H1 (cell line): ENCODE measurements at regions not wholly inside any gene's neighbourhood (a gene's known extent, or its start where the extent isn't known, plus 50 kb on each side); places are given as distances from the start of the nearest gene placed in this dataset.

ENCODE experiments used
- CTCF ChIA-PET: fragments of 300-600 bp; sonication (Branson Sonifier 250); formaldehyde crosslinking; loops from one replicate; lab custom pipeline; 2021; ENCODE audit not compliant: partially characterized antibody; lab: Charles Lee
- POLR2A ChIA-PET: fragments of 300-600 bp; sonication (Branson Sonifier 250); formaldehyde crosslinking; loops from one replicate; lab custom pipeline; 2021; ENCODE audit warnings: inconsistent platforms; ENCODE audit not compliant: partially characterized antibody; lab: Charles Lee
- DNase-seq, 2 experiments: peaks; one replicate each; pipeline versions ENCODE4 v3.0.0 to v3.0.0-alpha.2; 2010 to 2022; ENCODE audit warnings: low spot score in 2 of 2, low read depth in 1 of 2, mixed read lengths in 1 of 2
- FAIRE-seq: peaks from 2 replicates; lab custom pipeline; 2011; peaks lifted over from hg19 to GRCh38; lab: Jason Lieb, UNC
- H2AFZ ChIP-seq: 2 replicates; pipeline ENCODE4 v1.8.1; 2012; ENCODE audit warnings: low read length, inconsistent platforms
- H2AK5ac ChIP-seq: 2 replicates; pipeline ENCODE4 v1.6.1; 2013; ENCODE audit warnings: low read depth, low read length
- H2BK120ac ChIP-seq: replicated peaks from 2 replicates; pipeline ENCODE3; 2013; ENCODE audit warnings: low read depth, low read length, inconsistent platforms
- H2BK12ac ChIP-seq: 2 replicates; pipeline ENCODE4 v1.6.1; 2013; ENCODE audit warnings: low read depth, low read length
- H2BK15ac ChIP-seq: 2 replicates; pipeline ENCODE4 v1.6.1; 2013; ENCODE audit warnings: low read length
- H2BK20ac ChIP-seq: 2 replicates; pipeline ENCODE4 v1.6.1; 2013; ENCODE audit warnings: low read length
- H2BK5ac ChIP-seq: 2 replicates; pipeline ENCODE4 v1.6.1; 2013; ENCODE audit warnings: low read depth, low read length
- H3K14ac ChIP-seq: 2 replicates; pipeline ENCODE4 v1.6.1; 2013; ENCODE audit warnings: inconsistent platforms; ENCODE audit not compliant: insufficient read length
- H3K18ac ChIP-seq: 2 replicates; pipeline ENCODE4 v1.6.1; 2013; ENCODE audit warnings: low read length; ENCODE audit errors: extremely low read depth
- H3K23ac ChIP-seq: 2 replicates; pipeline ENCODE4 v1.6.1; 2013; ENCODE audit warnings: inconsistent platforms; ENCODE audit not compliant: insufficient read length
- H3K23me2 ChIP-seq: 2 replicates; pipeline ENCODE4 v1.6.1; 2013; ENCODE audit warnings: low read depth, low read length
- H3K27ac ChIP-seq: 2 replicates; pipeline ENCODE4 v1.6.1; 2011; ENCODE audit warnings: low read depth, low read length, inconsistent platforms
- H3K27me3 ChIP-seq, 4 experiments: replicated peaks in 1 of 4; 1 replicate in 1 of 4; 2 replicates in 3 of 4; pipeline versions ENCODE4 v1.6.1 to v1.8.1; 2011 to 2013; ENCODE audit warnings: low read length in 3 of 4, mild to moderate bottlenecking in 3 of 4, inconsistent platforms in 2 of 4, mixed read lengths in 2 of 4, moderate library complexity in 1 of 4; ENCODE audit not compliant: control insufficient read depth in 3 of 4, insufficient read depth in 3 of 4; ENCODE audit errors: extremely low read depth in 1 of 4
- H3K36me3 ChIP-seq, 4 experiments: 2 replicates each; pipeline versions ENCODE4 v1.6.1 to v1.8.1; 2011 to 2013; ENCODE audit warnings: mild to moderate bottlenecking in 4 of 4, low read length in 3 of 4, moderate library complexity in 2 of 4, control low read depth in 1 of 4, inconsistent platforms in 1 of 4; ENCODE audit not compliant: insufficient read depth in 4 of 4, control insufficient read depth in 2 of 4
- H3K4ac ChIP-seq: replicated peaks from 2 replicates; pipeline ENCODE3; 2013; ENCODE audit warnings: low read length, low read depth, mixed read lengths, inconsistent platforms; ENCODE audit not compliant: insufficient read length
- H3K4me1 ChIP-seq, 4 experiments: replicated peaks in 1 of 4; 1 replicate in 1 of 4; 2 replicates in 3 of 4; pipeline versions ENCODE4 v1.6.1 to v1.8.1; 2011 to 2013; ENCODE audit warnings: low read length in 3 of 4, inconsistent platforms in 2 of 4, mixed read lengths in 1 of 4; ENCODE audit not compliant: insufficient read depth in 4 of 4, control insufficient read depth in 3 of 4
- H3K4me2 ChIP-seq, 2 experiments: 2 replicates each; pipeline versions ENCODE4 v1.6.1 to v1.8.1; 2011 to 2013; ENCODE audit warnings: low read depth in 2 of 2, low read length in 2 of 2, control low read depth in 1 of 2, inconsistent platforms in 1 of 2, mild to moderate bottlenecking in 1 of 2; ENCODE audit not compliant: insufficient read depth in 1 of 2
- H3K4me3 ChIP-seq, 4 experiments: fragments of 200-600, 300-600 bp in 1 of 4; sonication (generic), shearing (Covaris generic), sonication (Bioruptor Twin) in 1 of 4; 2 replicates each; pipeline versions ENCODE4 v1.5.1 to v1.8.1; 2011 to 2016; ENCODE audit warnings: low read length in 4 of 4, low read depth in 3 of 4, control low read depth in 2 of 4, inconsistent platforms in 2 of 4, mild to moderate bottlenecking in 2 of 4, mixed read lengths in 1 of 4, moderate library complexity in 1 of 4; ENCODE audit not compliant: insufficient read depth in 2 of 4; ENCODE audit errors: extremely low read depth in 1 of 4
- H3K56ac ChIP-seq: replicated peaks from 2 replicates; pipeline ENCODE3; 2013; ENCODE audit warnings: low read depth, mild to moderate bottlenecking, mixed read lengths, low read length, inconsistent platforms; ENCODE audit not compliant: insufficient read length
- H3K79me1 ChIP-seq: 2 replicates; pipeline ENCODE4 v1.6.1; 2013; ENCODE audit warnings: low read depth, low read length, control low read depth
- H3K79me2 ChIP-seq, 2 experiments: 2 replicates each; pipeline versions ENCODE4 v1.6.1 to v1.8.1; 2012 to 2013; ENCODE audit warnings: low read length in 2 of 2, mild to moderate bottlenecking in 2 of 2, inconsistent platforms in 1 of 2; ENCODE audit not compliant: insufficient read depth in 2 of 2, control insufficient read depth in 1 of 2
- H3K9ac ChIP-seq, 4 experiments: replicated peaks in 1 of 4; 1 replicate in 1 of 4; 2 replicates in 3 of 4; pipeline versions ENCODE4 v1.6.1 to v1.8.1; 2011 to 2013; ENCODE audit warnings: low read depth in 3 of 4, low read length in 3 of 4, control low read depth in 2 of 4, mild to moderate bottlenecking in 2 of 4, moderate library complexity in 2 of 4, inconsistent platforms in 1 of 4; ENCODE audit errors: extremely low read depth in 1 of 4
- H3K9me3 ChIP-seq, 2 experiments: 2 replicates each; pipeline versions ENCODE4 v1.6.1 to v1.8.1; 2012 to 2013; ENCODE audit warnings: mild to moderate bottlenecking in 2 of 2, moderate library complexity in 2 of 2, control low read depth in 1 of 2, inconsistent platforms in 1 of 2, low read depth in 1 of 2, low read length in 1 of 2, mixed read lengths in 1 of 2; ENCODE audit not compliant: insufficient read depth in 2 of 2
- H4K20me1 ChIP-seq, 2 experiments: replicated peaks in 1 of 2; 2 replicates each; pipeline versions ENCODE3 to v1.8.1; 2011 to 2013; ENCODE audit warnings: inconsistent platforms in 2 of 2, low read length in 2 of 2, mild to moderate bottlenecking in 1 of 2; ENCODE audit not compliant: insufficient read depth in 2 of 2, control insufficient read depth in 1 of 2
- H4K5ac ChIP-seq: 2 replicates; pipeline ENCODE4 v1.6.1; 2013; ENCODE audit warnings: low read length, low read depth, mixed read lengths, inconsistent platforms; ENCODE audit not compliant: insufficient read length
- H4K8ac ChIP-seq: 2 replicates; pipeline ENCODE4 v1.8.0; 2013; ENCODE audit warnings: mild to moderate bottlenecking, moderate library complexity, low read length, inconsistent platforms; ENCODE audit not compliant: insufficient read depth; ENCODE audit errors: extremely low read depth
- H4K91ac ChIP-seq: replicated peaks from 2 replicates; pipeline ENCODE3; 2013; ENCODE audit warnings: low read length, mixed read lengths, inconsistent platforms; ENCODE audit not compliant: insufficient read length
- ASH2L ChIP-seq: fragments of 200-600, 300-600 bp; sonication (generic); IDR thresholded peaks from one replicate; pipeline ENCODE4 v1.7.1; 2017; ENCODE audit warnings: low read length
- BACH1 ChIP-seq: IDR thresholded peaks from 2 replicates; pipeline ENCODE4 v1.6.1; 2012; ENCODE audit warnings: low read length, improper control_type of control experiment
- CEBPB ChIP-seq: IDR thresholded peaks from 2 replicates; pipeline ENCODE4 v1.6.1; 2012; ENCODE audit warnings: low read depth, low read length
- HDAC2 ChIP-seq, 2 experiments: fragments of 300-600 bp in 1 of 2; sonication (generic) in 1 of 2; IDR thresholded peaks; 2 replicates each; pipeline ENCODE4 v1.6.1; 2011 to 2012; ENCODE audit warnings: low read depth in 2 of 2, low read length in 2 of 2, mild to moderate bottlenecking in 2 of 2, moderate library complexity in 2 of 2, borderline replicate concordance in 1 of 2, inconsistent platforms in 1 of 2
- RXRA ChIP-seq: IDR thresholded peaks from 2 replicates; pipeline ENCODE4 v1.6.1; 2011; ENCODE audit warnings: low read depth, mild to moderate bottlenecking, low read length, moderate library complexity; ENCODE audit not compliant: insufficient read depth
- SRF ChIP-seq: IDR thresholded peaks from 2 replicates; pipeline ENCODE4 v1.6.1; 2011; ENCODE audit warnings: mild to moderate bottlenecking, low read depth, low read length, moderate library complexity
- TAF1 ChIP-seq: IDR thresholded peaks from 2 replicates; pipeline ENCODE4 v1.6.1; 2011; ENCODE audit warnings: mild to moderate bottlenecking, low read depth, low read length
- TAF7 ChIP-seq: optimal IDR thresholded peaks from 2 replicates; pipeline ENCODE3; 2011; ENCODE audit warnings: low read depth, mild to moderate bottlenecking, inconsistent platforms, low read length, moderate library complexity, borderline replicate concordance
- ZNF274 ChIP-seq: IDR thresholded peaks from 2 replicates; pipeline ENCODE4 v1.7.0; 2012; ENCODE audit warnings: low read length, borderline replicate concordance; ENCODE audit errors: extremely low read depth
- WGBS, 2 experiments: shearing (Covaris generic) in 1 of 2; methylation state at CpG; one replicate each; pipeline versions ENCODE4 v1.1.6 to v1.1.7; 2013 to 2015; ENCODE audit warnings: low lambda C conversion rate in 2 of 2, mixed read lengths in 2 of 2, inconsistent platforms in 1 of 2, low coverage in 1 of 2, missing lambda C conversion rate in 1 of 2; ENCODE audit not compliant: insufficient replicate concordance in 2 of 2, insufficient coverage in 1 of 2, insufficient read length in 1 of 2; ENCODE audit errors: extremely low coverage in 1 of 2, missing lambda C conversion rate in 1 of 2; 5-methylcytosine and 5-hydroxymethylcytosine counted together

DNA sequence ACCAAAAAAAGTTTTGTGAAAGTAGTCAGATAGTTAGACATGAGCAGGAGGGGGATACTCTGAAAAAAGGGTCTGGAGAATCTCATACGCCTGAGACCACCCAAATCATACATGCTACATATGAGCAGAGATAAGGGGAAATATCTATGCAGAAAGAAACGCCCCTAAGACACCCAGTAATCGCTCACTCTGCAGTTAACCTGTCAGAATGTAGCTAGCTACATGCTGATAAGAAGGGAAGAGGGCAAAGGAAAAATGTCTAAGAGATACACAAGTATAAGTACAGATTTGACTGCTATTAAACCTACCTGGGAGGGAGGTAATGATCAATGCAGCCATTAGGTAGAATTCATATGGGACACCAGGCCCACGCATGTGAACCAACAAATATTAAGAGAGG is 1159.5 kb upstream of the PCDH10 start:
- Histone ChIP-seq H3K36me3 (no peaks in the 10 kb centered on the region), H3K23me2 (no peaks in the 10 kb centered on the region)
- no peak for FAIRE-seq

More for the DNA sequence above, 1159.5 kb upstream of the PCDH10 start:
- H2BK20ac ChIP-seq: no peak overlapping the region
- no peak overlapping the region for H2AK5ac ChIP-seq
- H3K18ac ChIP-seq: no peak overlapping the region
- peaks cover 0 to 4% (median 0%) of the 10 kb centered on the region in 4 experiments; a peak in 1 of 7 replicates for H3K4me1 ChIP-seq
- TF ChIP-seq BACH1: no peak
- TF ChIP-seq ZNF274: no peak
- no peak for TF ChIP-seq TAF1
- no peak for TF ChIP-seq HDAC2 (IDR thresholded peaks at IDR 0.05; ENCODE audit: borderline replicate concordance in 1 of 2, low read depth in 2 of 2, low read length in 2 of 2)
- TF ChIP-seq ASH2L: no peak
- no peak for TF ChIP-seq RXRA
- no peak for TF ChIP-seq SRF
- TF ChIP-seq TAF7: no peak
- no peak for TF ChIP-seq CEBPB
- no peak overlapping the region for H3K9ac ChIP-seq
- H2BK15ac ChIP-seq: no peak overlapping the region
- no peak overlapping the region for H3K14ac ChIP-seq
- no peak overlapping the region for H3K56ac ChIP-seq
- no peak overlapping the region for H2BK12ac ChIP-seq
- H2AFZ ChIP-seq: no peak overlapping the region
- H3K4me2 ChIP-seq: no peak overlapping the region
- no peaks in the 10 kb centered on the region for H3K79me2 ChIP-seq
- H3K27me3 ChIP-seq: no peaks in the 10 kb centered on the region
- H3K23ac ChIP-seq: no peak overlapping the region
- H2BK120ac ChIP-seq: no peak overlapping the region
- no peak overlapping the region for H3K4me3 ChIP-seq
- H3K9me3 ChIP-seq: no peaks in the 10 kb centered on the region
- H4K91ac ChIP-seq: no peak overlapping the region
- no peaks in the 10 kb centered on the region for H3K79me1 ChIP-seq
- DNase-seq: no peak
- ChIA-PET CTCF (no interaction called here), POLR2A (no interaction called here)
- H4K5ac ChIP-seq: no peak overlapping the region
- H3K4ac ChIP-seq: no peak overlapping the region
- H4K8ac ChIP-seq: no peak overlapping the region
- no peak overlapping the region for H3K27ac ChIP-seq
- H2BK5ac ChIP-seq: no peak overlapping the region
- H4K20me1 ChIP-seq: no peaks in the 10 kb centered on the region
- 88% methylated on average over 4 of the region's 4 CpGs; no CpG with 5 or more reads in 1 of the 2 experiments for WGBS, 2 experiments
